Lower lobe of right lung (tissue), 2 donors: ENCODE measurements at regions not wholly inside any gene's neighbourhood (a gene's known extent, or its start where the extent isn't known, plus 50 kb on each side); places are given as distances from the start of the nearest gene placed in this dataset.
"Not testable (repeated sequence)": the region's sequence is repeated elsewhere in the genome, so short reads cannot be mapped to it uniquely, and the experiment has no call there.

Experiments
- ATAC-seq, 2 donors: fragments of 200-7000 bp; cut with Tn5 transposase; one replicate each; pipeline ENCODE4 v1.9.1; 2020 to 2022; ENCODE audit warnings: mild to moderate bottlenecking in 2 of 2, moderate library complexity in 2 of 2
- DNase-seq: peaks from one replicate; pipeline ENCODE4 v3.0.0-alpha.2; 2020
- H3K27ac ChIP-seq: fragments of 200-600 bp; one replicate; pipeline ENCODE4 v1.8.0; 2022
- H3K27me3 ChIP-seq: fragments of 200-600 bp; one replicate; pipeline ENCODE4 v1.8.0; 2022; ENCODE audit warnings: low read depth
- H3K36me3 ChIP-seq: fragments of 200-600 bp; one replicate; pipeline ENCODE4 v1.8.0; 2022; ENCODE audit warnings: mild to moderate bottlenecking
- H3K4me1 ChIP-seq: fragments of 200-600 bp; one replicate; pipeline ENCODE4 v1.8.0; 2022
- H3K4me3 ChIP-seq: fragments of 200-600 bp; one replicate; pipeline ENCODE4 v1.8.0; 2022; ENCODE audit warnings: mild to moderate bottlenecking
- H3K9me3 ChIP-seq: fragments of 200-600 bp; one replicate; pipeline ENCODE4 v1.8.0; 2022
- intact Hi-C: fragments of 100-400 bp; cut with DNase I; formaldehyde crosslinking; loops from one replicate; pipeline ENCODE4 v1.11.0; 2022
- TF ChIP-seq, protein P1 (sequence below): fragments of 200-600 bp; IDR thresholded peaks from one replicate; pipeline ENCODE4 v1.8.0; 2022; ENCODE audit warnings: antibody characterized with exemption, mild to moderate bottlenecking
- donor health status: DM: no; HTN: yes; CAD: no; lungs with severe emphysema.

GRCh38 chr6:48541649-48542048, 430.7 kb upstream of the PTCHD4 start:
- intact Hi-C loops, result no loop called here
- TF ChIP-seq, protein P1, sequence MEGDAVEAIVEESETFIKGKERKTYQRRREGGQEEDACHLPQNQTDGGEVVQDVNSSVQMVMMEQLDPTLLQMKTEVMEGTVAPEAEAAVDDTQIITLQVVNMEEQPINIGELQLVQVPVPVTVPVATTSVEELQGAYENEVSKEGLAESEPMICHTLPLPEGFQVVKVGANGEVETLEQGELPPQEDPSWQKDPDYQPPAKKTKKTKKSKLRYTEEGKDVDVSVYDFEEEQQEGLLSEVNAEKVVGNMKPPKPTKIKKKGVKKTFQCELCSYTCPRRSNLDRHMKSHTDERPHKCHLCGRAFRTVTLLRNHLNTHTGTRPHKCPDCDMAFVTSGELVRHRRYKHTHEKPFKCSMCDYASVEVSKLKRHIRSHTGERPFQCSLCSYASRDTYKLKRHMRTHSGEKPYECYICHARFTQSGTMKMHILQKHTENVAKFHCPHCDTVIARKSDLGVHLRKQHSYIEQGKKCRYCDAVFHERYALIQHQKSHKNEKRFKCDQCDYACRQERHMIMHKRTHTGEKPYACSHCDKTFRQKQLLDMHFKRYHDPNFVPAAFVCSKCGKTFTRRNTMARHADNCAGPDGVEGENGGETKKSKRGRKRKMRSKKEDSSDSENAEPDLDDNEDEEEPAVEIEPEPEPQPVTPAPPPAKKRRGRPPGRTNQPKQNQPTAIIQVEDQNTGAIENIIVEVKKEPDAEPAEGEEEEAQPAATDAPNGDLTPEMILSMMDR, result no peak
- H3K27me3 ChIP-seq, result no peaks in the 10 kb centered on the region
- H3K9me3 ChIP-seq, result peaks cover 5% of the 10 kb centered on the region
- no peak overlapping the region for H3K4me3 ChIP-seq
- ATAC-seq, result no peak
- no peaks in the 10 kb centered on the region for H3K4me1 ChIP-seq
- DNase-seq, result no peak
- no peaks in the 10 kb centered on the region for H3K36me3 ChIP-seq
- no peak overlapping the region for H3K27ac ChIP-seq

- intact Hi-C loops, result no loop called here
- no peak for DNase-seq
- Histone ChIP-seq H3K36me3 (no peaks in the 10 kb centered on the region), H3K4me1 (no peaks in the 10 kb centered on the region), H3K9me3 (no peaks in the 10 kb centered on the region), H3K27ac (no peak overlapping the region), H3K27me3 (no peaks in the 10 kb centered on the region), H3K4me3 (no peak overlapping the region)
- TF ChIP-seq, protein P1, result no peak
- ATAC-seq, result no peak
These were observed 424.6 kb upstream of the PTCHD4 start for GRCh38 chr6:48535582-48536009.

DNA sequence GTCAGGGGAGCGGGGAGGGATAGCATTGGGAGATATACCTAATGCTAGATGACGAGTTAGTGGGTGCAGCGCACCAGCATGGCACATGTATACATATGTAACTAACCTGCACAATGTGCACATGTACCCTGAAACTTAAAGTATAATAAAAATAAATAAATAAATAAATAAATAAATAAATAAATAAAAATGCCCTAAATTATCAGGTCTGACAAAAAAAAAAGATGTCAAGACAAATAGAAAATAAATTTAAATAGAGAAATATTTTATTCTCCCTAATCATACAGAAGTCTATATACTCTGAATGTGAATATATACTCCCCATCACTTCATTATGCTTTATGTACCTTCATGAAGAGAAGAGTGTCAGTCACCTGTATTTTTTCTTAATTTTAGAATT, 420.0 kb upstream of the PTCHD4 start:
- H3K9me3 ChIP-seq, ATAC-seq, H3K4me1 ChIP-seq, H3K4me3 ChIP-seq, H3K36me3 ChIP-seq, DNase-seq, H3K27me3 ChIP-seq, intact Hi-C loops, H3K27ac ChIP-seq: not testable (repeated sequence)

DNA sequence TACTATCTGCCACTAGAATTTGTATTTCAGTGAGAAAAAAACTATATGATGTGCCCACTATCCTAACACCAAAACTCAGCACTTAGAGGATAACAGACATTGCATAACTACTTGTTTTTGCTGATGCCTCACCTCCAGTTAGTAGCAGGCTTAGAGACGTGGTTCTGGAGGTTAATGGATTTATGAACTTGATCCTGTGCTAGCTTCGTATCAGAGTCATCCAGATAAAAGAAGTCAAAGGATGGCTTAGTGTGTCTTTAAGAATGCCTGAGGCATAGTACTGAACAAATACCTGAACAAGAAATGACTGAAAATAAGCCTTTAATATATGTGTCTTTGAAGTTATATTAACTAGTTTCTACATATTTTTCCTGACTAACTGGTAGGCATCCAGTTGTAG, 414.9 kb upstream of the PTCHD4 start:
- intact Hi-C loops, result no loop called here
- TF ChIP-seq, protein P1, result no peak
- ATAC-seq, result no peak
- no peak for DNase-seq
- Histone ChIP-seq H3K9me3 (no peaks in the 10 kb centered on the region), H3K27me3 (no peaks in the 10 kb centered on the region), H3K4me1 (no peaks in the 10 kb centered on the region), H3K4me3 (no peak overlapping the region), H3K36me3 (no peaks in the 10 kb centered on the region), H3K27ac (no peak overlapping the region)

- no peak for DNase-seq
- H3K9me3 ChIP-seq, result no peaks in the 10 kb centered on the region
- no peaks in the 10 kb centered on the region for H3K36me3 ChIP-seq
- intact Hi-C loops, result no loop called here
- TF ChIP-seq, protein P1, result no peak
- H3K4me1 ChIP-seq, result no peaks in the 10 kb centered on the region
- H3K4me3 ChIP-seq, result no peak overlapping the region
- H3K27me3 ChIP-seq, result no peaks in the 10 kb centered on the region
- no peak for ATAC-seq
- H3K27ac ChIP-seq, result no peak overlapping the region
These were observed 410.0 kb upstream of the PTCHD4 start for GRCh38 chr6:48520951-48521350.

- H3K4me3 ChIP-seq, result no peak overlapping the region
- no peak overlapping the region for H3K27ac ChIP-seq
- DNase-seq (no peak), ATAC-seq (no peak)
- intact Hi-C loops, result no loop called here
- H3K27me3 ChIP-seq, result no peaks in the 10 kb centered on the region
- H3K4me1 ChIP-seq, result no peaks in the 10 kb centered on the region
- no peaks in the 10 kb centered on the region for H3K36me3 ChIP-seq
- TF ChIP-seq, protein P1, result no peak
- no peaks in the 10 kb centered on the region for H3K9me3 ChIP-seq
These were observed 401.4 kb upstream of the PTCHD4 start for GRCh38 chr6:48512390-48512789.
